ENCODE measurements at regions not wholly inside any gene's neighbourhood (a gene's known extent, or its start where the extent isn't known, plus 50 kb on each side); places are given as distances from the start of the nearest gene placed in this dataset.

DNA sequence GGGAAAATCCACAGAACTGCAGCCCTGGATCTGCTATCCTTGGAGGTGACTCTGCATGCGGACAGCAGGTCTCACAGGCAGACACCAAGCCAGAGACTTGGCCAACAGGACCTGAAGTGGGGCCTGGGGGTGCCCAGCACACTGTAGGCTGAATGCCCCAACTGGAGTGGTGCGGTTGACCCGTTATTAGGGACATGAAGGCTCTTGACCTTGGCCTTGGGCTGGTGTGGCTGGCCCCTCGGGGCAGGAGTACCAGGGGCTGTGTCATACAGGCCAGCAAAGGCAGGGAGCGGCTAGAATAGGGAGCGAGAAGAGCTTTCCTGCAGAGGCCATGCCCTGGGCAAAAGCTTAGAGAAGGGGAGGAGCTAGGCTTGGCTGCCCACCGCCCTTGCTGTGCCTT lies 153.2 kb upstream of the MVB12B start:
- TF ChIP-seq CTCF (conservative IDR thresholded peaks at IDR 0.05) (no peak), EZH2 (IDR thresholded peaks at IDR 0.05; ENCODE audit: low read depth) (no peak)
